ENCODE measurements at regions not wholly inside any gene's neighbourhood (a gene's known extent, or its start where the extent isn't known, plus 50 kb on each side); places are given as distances from the start of the nearest gene placed in this dataset.

DNA sequence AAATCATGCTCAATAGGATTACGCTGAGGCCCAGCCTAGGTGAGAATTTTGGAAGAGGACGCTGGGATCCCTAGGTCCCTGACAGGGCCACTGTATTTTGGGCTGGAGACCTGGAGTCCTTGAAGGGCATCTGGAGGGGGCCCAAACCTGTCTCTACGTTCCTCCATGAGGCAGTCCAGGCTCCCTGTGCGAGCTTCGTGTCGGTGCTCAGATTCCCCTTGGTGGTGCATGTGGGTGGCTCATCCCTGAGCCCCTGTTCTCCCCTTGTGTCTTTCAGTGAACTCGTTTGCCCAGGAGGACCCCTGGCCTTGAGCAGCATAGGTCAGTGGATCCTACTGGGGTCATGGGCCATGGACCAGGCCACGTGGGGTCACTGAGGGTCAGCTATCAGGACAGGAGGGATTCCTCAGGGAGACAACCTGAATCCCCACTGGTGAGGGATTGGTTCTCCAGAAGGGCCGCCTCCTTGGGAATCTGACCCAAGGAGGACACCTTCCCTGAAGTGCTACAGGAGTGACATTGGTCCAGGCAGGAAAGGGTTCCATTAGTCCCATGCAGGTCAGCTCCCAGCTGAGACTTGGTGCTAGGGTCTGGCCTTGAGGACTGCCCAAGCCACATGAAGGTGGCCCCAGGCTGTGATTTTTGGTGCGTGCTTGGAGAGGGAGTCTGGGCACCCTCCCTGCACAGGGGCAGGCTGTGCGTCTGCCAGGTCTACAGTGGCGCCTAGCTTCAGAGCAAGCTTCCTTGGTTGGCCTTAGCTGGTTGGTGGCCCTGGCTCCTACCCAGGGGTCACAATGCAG is 229.8 kb downstream of the SNRPN start:
- TF ChIP-seq, protein P1, sequence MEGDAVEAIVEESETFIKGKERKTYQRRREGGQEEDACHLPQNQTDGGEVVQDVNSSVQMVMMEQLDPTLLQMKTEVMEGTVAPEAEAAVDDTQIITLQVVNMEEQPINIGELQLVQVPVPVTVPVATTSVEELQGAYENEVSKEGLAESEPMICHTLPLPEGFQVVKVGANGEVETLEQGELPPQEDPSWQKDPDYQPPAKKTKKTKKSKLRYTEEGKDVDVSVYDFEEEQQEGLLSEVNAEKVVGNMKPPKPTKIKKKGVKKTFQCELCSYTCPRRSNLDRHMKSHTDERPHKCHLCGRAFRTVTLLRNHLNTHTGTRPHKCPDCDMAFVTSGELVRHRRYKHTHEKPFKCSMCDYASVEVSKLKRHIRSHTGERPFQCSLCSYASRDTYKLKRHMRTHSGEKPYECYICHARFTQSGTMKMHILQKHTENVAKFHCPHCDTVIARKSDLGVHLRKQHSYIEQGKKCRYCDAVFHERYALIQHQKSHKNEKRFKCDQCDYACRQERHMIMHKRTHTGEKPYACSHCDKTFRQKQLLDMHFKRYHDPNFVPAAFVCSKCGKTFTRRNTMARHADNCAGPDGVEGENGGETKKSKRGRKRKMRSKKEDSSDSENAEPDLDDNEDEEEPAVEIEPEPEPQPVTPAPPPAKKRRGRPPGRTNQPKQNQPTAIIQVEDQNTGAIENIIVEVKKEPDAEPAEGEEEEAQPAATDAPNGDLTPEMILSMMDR (IDR thresholded peaks at IDR 0.05) = no peak
- TF ChIP-seq POLR2A (IDR thresholded peaks at IDR 0.05) = no peak

Data from vagina (tissue), 2 donors.